ENCODE measurements at regions not wholly inside any gene's neighbourhood (a gene's known extent, or its start where the extent isn't known, plus 50 kb on each side); places are given as distances from the start of the nearest gene placed in this dataset.

- TF ChIP-seq EZH2 (IDR thresholded peaks at IDR 0.05; ENCODE audit: borderline replicate concordance, low read depth, low read length, severe bottlenecking) (no peak), POLR2A (IDR thresholded peaks at IDR 0.05; ENCODE audit: low read depth, low read length) (no peak), FOS (IDR thresholded peaks at IDR 0.05; ENCODE audit: borderline replicate concordance, insufficient read depth, low read length) (no peak), POLR2AphosphoS5 (IDR thresholded peaks at IDR 0.05; ENCODE audit: insufficient read depth, low read depth, low read length) (no peak), MYC (IDR thresholded peaks at IDR 0.05; ENCODE audit: low read depth, low read length) (no peak)
- no peak overlapping the region for H3K27ac ChIP-seq (ENCODE audit: insufficient read depth, low read depth, low read length)
- H3K9me3 ChIP-seq (replicated peaks; ENCODE audit: control insufficient read depth, insufficient read depth, low read length) = no peaks in the 10 kb centered on the region
- H3K9ac ChIP-seq (replicated peaks; ENCODE audit: extremely low read depth, insufficient read depth, low read length) = no peak overlapping the region
- CTCF ChIA-PET = interaction anchor here (0.7 to 1.7 kb wide), 2 partner anchors 8 to 676 kb away, joined by 3 to 5 read pairs; no protein-coding TSS in a partner anchor
- no TSS peak for BruUV-seq (replicated peaks)
- DNase-seq (ENCODE audit: low read depth, low spot score) = no peak
- no peak overlapping the region for H2AFZ ChIP-seq (ENCODE audit: low read depth, low read length)
- H3K4me2 ChIP-seq (ENCODE audit: insufficient read depth, low read length) = no peak overlapping the region
- intact Hi-C loops (cut with micrococcal nuclease) (no loop called here), dilution Hi-C loops (cut with MboI; ENCODE audit: extremely low pct_ligation_motif_present, low sequenced_read_pairs) (no loop called here)
- no peaks in the 10 kb centered on the region for H3K27me3 ChIP-seq (ENCODE audit: control insufficient read depth in 2 of 2, insufficient read depth in 2 of 2, low read length in 2 of 2)
- no peaks in the 10 kb centered on the region for H3K79me2 ChIP-seq (ENCODE audit: control insufficient read depth, insufficient read depth, low read length)
- H3K9me1 ChIP-seq (replicated peaks; ENCODE audit: control insufficient read depth, extremely low read depth, insufficient read depth, low read length) = no peaks in the 10 kb centered on the region
- no peak for FAIRE-seq
- POLR2A ChIA-PET = no interaction called here
- H3K4me3 ChIP-seq (replicated peaks in 1 of 3; ENCODE audit: insufficient read depth in 1 of 3, low read depth in 1 of 3, low read length in 3 of 3) = no peak overlapping the region
- H3K4me1 ChIP-seq (ENCODE audit: control insufficient read depth, extremely low read depth, insufficient read depth, low read length) = no peaks in the 10 kb centered on the region
- H4K20me1 ChIP-seq (replicated peaks; ENCODE audit: control insufficient read depth, extremely low read depth, insufficient read depth, low read length) = no peaks in the 10 kb centered on the region
- H3K36me3 ChIP-seq (ENCODE audit: control insufficient read depth in 2 of 2, extremely low read depth in 1 of 2, insufficient read depth in 2 of 2, low read length in 2 of 2) = no peaks in the 10 kb centered on the region
These were observed 590.5 kb upstream of the ADAMTS5 start for GRCh38 chr21:27557356-27557755.

GRCh38 chr21:27555996-27556395 is 589.1 kb upstream of the ADAMTS5 start:
- Histone ChIP-seq H4K20me1 (replicated peaks; ENCODE audit: control insufficient read depth, extremely low read depth, insufficient read depth, low read length) (no peaks in the 10 kb centered on the region), H3K4me3 (replicated peaks in 1 of 3; ENCODE audit: insufficient read depth in 1 of 3, low read depth in 1 of 3, low read length in 3 of 3) (no peak overlapping the region), H3K9me1 (replicated peaks; ENCODE audit: control insufficient read depth, extremely low read depth, insufficient read depth, low read length) (no peaks in the 10 kb centered on the region), H3K79me2 (ENCODE audit: control insufficient read depth, insufficient read depth, low read length) (no peaks in the 10 kb centered on the region), H3K27me3 (ENCODE audit: control insufficient read depth in 2 of 2, insufficient read depth in 2 of 2, low read length in 2 of 2) (no peaks in the 10 kb centered on the region), H3K4me2 (ENCODE audit: insufficient read depth, low read length) (no peak overlapping the region), H3K36me3 (ENCODE audit: control insufficient read depth in 2 of 2, extremely low read depth in 1 of 2, insufficient read depth in 2 of 2, low read length in 2 of 2) (no peaks in the 10 kb centered on the region), H3K9ac (replicated peaks; ENCODE audit: extremely low read depth, insufficient read depth, low read length) (no peak overlapping the region), H3K27ac (ENCODE audit: insufficient read depth, low read depth, low read length) (no peak overlapping the region), H3K4me1 (ENCODE audit: control insufficient read depth, extremely low read depth, insufficient read depth, low read length) (no peaks in the 10 kb centered on the region), H3K9me3 (replicated peaks; ENCODE audit: control insufficient read depth, insufficient read depth, low read length) (no peaks in the 10 kb centered on the region), H2AFZ (ENCODE audit: low read depth, low read length) (no peak overlapping the region)
- TF ChIP-seq POLR2A (IDR thresholded peaks at IDR 0.05; ENCODE audit: low read depth, low read length) = no peak
- no TSS peak for BruUV-seq (replicated peaks)
- FAIRE-seq = no peak
- dilution Hi-C loops (cut with MboI; ENCODE audit: extremely low pct_ligation_motif_present, low sequenced_read_pairs) = no loop called here
- intact Hi-C loops (cut with micrococcal nuclease) = no loop called here
- ChIA-PET CTCF (no interaction called here), POLR2A (no interaction called here)
- no peak for DNase-seq (ENCODE audit: low read depth, low spot score)
